Transverse colon (tissue), 4 donors: ENCODE measurements at regions not wholly inside any gene's neighbourhood (a gene's known extent, or its start where the extent isn't known, plus 50 kb on each side); places are given as distances from the start of the nearest gene placed in this dataset.

Source experiments
- DNase-seq: peaks from one replicate; pipeline ENCODE4 v3.0.0-alpha.2; 2019
- H3K27ac ChIP-seq, 4 donors: fragments of 200-600 bp; sonication (generic); 2 replicates each; pipeline ENCODE4 v1.5.1; 2016 to 2018; ENCODE audit warnings: inconsistent platforms in 4 of 4
- H3K27me3 ChIP-seq: fragments of 200-600 bp; sonication (generic); 2 replicates; pipeline ENCODE4 v1.5.1; 2017; ENCODE audit warnings: inconsistent platforms
- H3K36me3 ChIP-seq, 4 donors: fragments of 200-600 bp; sonication (generic); 2 replicates each; pipeline ENCODE4 v1.5.1; 2017 to 2019; ENCODE audit warnings: inconsistent platforms in 4 of 4
- H3K4me1 ChIP-seq, 4 donors: fragments of 200-600 bp; sonication (generic); 2 replicates each; pipeline ENCODE4 v1.5.1; 2017 to 2020; ENCODE audit warnings: inconsistent platforms in 4 of 4
- H3K4me3 ChIP-seq, 4 donors: fragments of 200-600 bp; sonication (generic); 1 replicate in 1 of 4; 2 replicates in 3 of 4; pipeline versions ENCODE4 v1.5.1 to v1.6.1; 2017 to 2019; ENCODE audit warnings: inconsistent platforms in 4 of 4
- H3K9me3 ChIP-seq, 2 donors: fragments of 200-600 bp; sonication (generic); 2 replicates each; pipeline ENCODE4 v1.5.1; 2017 to 2019; ENCODE audit warnings: inconsistent platforms in 2 of 2
- CTCF ChIP-seq, 5 experiments: fragments of 200-600 bp in 3 of 5; fragments of 450-650 bp in 2 of 5; sonication (generic) in 3 of 5; IDR thresholded peaks; 1 replicate in 2 of 5; 2 replicates in 3 of 5; pipeline ENCODE4 v1.5.1; 2016 to 2017; ENCODE audit warnings: antibody characterized with exemption in 5 of 5, inconsistent platforms in 3 of 5, mild to moderate bottlenecking in 2 of 5, moderate library complexity in 1 of 5
- EP300 ChIP-seq: sonication (generic); formaldehyde crosslinking; IDR thresholded peaks from one replicate; pipeline ENCODE4 v1.6.1; 2017; ENCODE audit warnings: antibody characterized with exemption, low read depth
- POLR2A ChIP-seq: fragments of 450-650 bp; IDR thresholded peaks from one replicate; pipeline ENCODE4 v1.6.1; 2016; ENCODE audit warnings: antibody characterized with exemption, mild to moderate bottlenecking, moderate library complexity
- POLR2AphosphoS5 ChIP-seq, 3 donors: sonication (generic); formaldehyde crosslinking; IDR thresholded peaks; one replicate each; pipeline ENCODE4 v1.6.1; 2016; ENCODE audit warnings: antibody characterized with exemption in 3 of 3
- WGBS, 2 donors: methylation state at CpG; one replicate each; pipeline ENCODE4 v1.1.5; 2018; ENCODE audit warnings: low coverage in 1 of 2; 5-methylcytosine and 5-hydroxymethylcytosine counted together
- in situ Hi-C, 4 donors: fragments of 200-750 bp; cut with MboI; loops; one replicate each; pipeline versions ENCODE4 v1.15.0 to v1.15.1; 2017; ENCODE audit warnings: low sequenced_read_pairs in 3 of 4, low pct_ligation_motif_present in 1 of 4, low pct_unique_long_range_greater_than_20kb in 1 of 4
- intact Hi-C: fragments of 100-400 bp; cut with DNase I; formaldehyde crosslinking; loops from one replicate; pipeline ENCODE4 v1.15.1; 2023; ENCODE audit warnings: low total_unique reads

GRCh38 chr5:9832921-9833320, 202.8 kb upstream of the TAS2R1 start:
- in situ Hi-C loops, result no loop called here
- no peak for DNase-seq
- no peak overlapping the region for H3K4me3 ChIP-seq
- peaks cover 18% of the 10 kb centered on the region for H3K27me3 ChIP-seq
- peaks cover 0 to 3% (median 1%) of the 10 kb centered on the region in 4 donors for H3K4me1 ChIP-seq
- 52 to 64% methylated on average over 3 to 5 of the region's 5 CpGs for WGBS, 2 donors
- intact Hi-C loops, result no loop called here
- TF ChIP-seq POLR2A (no peak), CTCF (IDR thresholded peaks at IDR 0.05) (no peak), POLR2AphosphoS5 (IDR thresholded peaks at IDR 0.05) (no peak), EP300 (no peak)
- no peak overlapping the region for H3K27ac ChIP-seq
- no peaks in the 10 kb centered on the region for H3K36me3 ChIP-seq
- H3K9me3 ChIP-seq, result no peaks in the 10 kb centered on the region

GRCh38 chr5:9831823-9832222, 201.7 kb upstream of the TAS2R1 start:
- no peak for TF ChIP-seq EP300
- no peak for TF ChIP-seq CTCF (IDR thresholded peaks at IDR 0.05)
- no peak for TF ChIP-seq POLR2AphosphoS5 (IDR thresholded peaks at IDR 0.05)
- TF ChIP-seq POLR2A, result no peak
- DNase-seq, result no peak
- WGBS, 2 donors, result 63 to 87% methylated on average over 6 of the region's 6 CpGs
- intact Hi-C loops, result no loop called here
- peaks cover 0 to 3% (median 1%) of the 10 kb centered on the region in 4 donors for H3K4me1 ChIP-seq
- in situ Hi-C loops, result no loop called here
- H3K4me3 ChIP-seq, result no peak overlapping the region
- peaks cover 18% of the 10 kb centered on the region for H3K27me3 ChIP-seq
- H3K9me3 ChIP-seq, result no peaks in the 10 kb centered on the region
- H3K27ac ChIP-seq, result no peak overlapping the region
- no peaks in the 10 kb centered on the region for H3K36me3 ChIP-seq

GRCh38 chr5:9830184-9830583, 200.0 kb upstream of the TAS2R1 start:
- Histone ChIP-seq H3K9me3 (no peaks in the 10 kb centered on the region), H3K4me1 (peaks cover 0 to 3% (median 1%) of the 10 kb centered on the region in 4 donors), H3K4me3 (no peak overlapping the region), H3K27ac (no peak overlapping the region), H3K27me3 (peaks cover 16% of the 10 kb centered on the region), H3K36me3 (no peaks in the 10 kb centered on the region)
- intact Hi-C loops, result no loop called here
- DNase-seq, result no peak
- TF ChIP-seq CTCF (IDR thresholded peaks at IDR 0.05) (no peak), POLR2A (no peak), EP300 (no peak), POLR2AphosphoS5 (IDR thresholded peaks at IDR 0.05) (no peak)
- in situ Hi-C loops, result no loop called here

DNA sequence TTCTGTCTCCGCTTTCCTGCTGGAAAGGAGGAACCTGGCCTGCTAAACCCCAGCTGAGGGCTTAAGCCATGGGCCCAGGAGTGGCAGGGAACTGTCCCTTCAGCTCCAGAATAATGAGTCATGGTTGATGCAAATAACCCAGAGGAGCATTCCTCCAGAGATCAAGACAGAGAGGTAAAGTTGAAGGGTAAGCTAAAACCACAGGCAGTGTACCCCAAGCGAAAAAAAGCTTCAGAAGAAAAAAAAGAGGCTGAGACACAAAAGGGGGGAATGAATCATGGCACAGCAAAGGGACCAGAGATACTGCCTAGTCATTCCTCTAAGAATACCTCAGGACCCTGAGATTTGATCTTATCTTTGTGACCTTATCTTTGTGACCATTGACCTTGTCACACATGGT, 199.5 kb upstream of the TAS2R1 start:
- in situ Hi-C loops, result no loop called here
- TF ChIP-seq POLR2A (no peak), CTCF (IDR thresholded peaks at IDR 0.05) (no peak), POLR2AphosphoS5 (IDR thresholded peaks at IDR 0.05) (no peak), EP300 (no peak)
- peaks cover 0 to 3% (median 1%) of the 10 kb centered on the region in 4 donors for H3K4me1 ChIP-seq
- no peak overlapping the region for H3K4me3 ChIP-seq
- intact Hi-C loops, result no loop called here
- no peaks in the 10 kb centered on the region for H3K36me3 ChIP-seq
- H3K9me3 ChIP-seq, result no peaks in the 10 kb centered on the region
- DNase-seq, result no peak
- 71 to 88% methylated on average over 2 of the region's 2 CpGs for WGBS, 2 donors
- no peak overlapping the region for H3K27ac ChIP-seq
- peaks cover 11% of the 10 kb centered on the region for H3K27me3 ChIP-seq
